ENCODE measurements at regions not wholly inside any gene's neighbourhood (a gene's known extent, or its start where the extent isn't known, plus 50 kb on each side); places are given as distances from the start of the nearest gene placed in this dataset.
A peak's percentile ranks its signal among the peaks of the same experiment; 100 is the strongest.

DNA sequence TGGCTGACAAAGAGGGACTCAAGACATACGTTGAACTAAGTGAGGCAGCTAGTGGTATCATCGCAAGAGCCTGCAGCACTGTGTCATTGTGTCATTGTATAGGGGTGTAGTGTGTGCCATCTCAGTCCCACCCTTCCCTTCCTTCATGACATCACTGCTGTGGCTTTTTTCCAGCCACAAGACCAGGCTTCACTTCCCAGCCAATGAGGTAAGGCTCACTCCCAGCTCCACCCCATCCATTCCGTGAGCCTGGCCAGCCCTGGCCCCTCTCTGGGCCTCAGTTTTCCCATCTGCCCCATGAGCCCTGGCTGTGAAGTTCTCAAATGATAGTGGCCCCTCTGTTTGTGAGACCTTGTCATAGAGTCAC is 134.3 kb upstream of the ZMIZ1 start:
- no peak for DNase-seq (ENCODE audit: low read depth)
- TF ChIP-seq CTCF (IDR thresholded peaks at IDR 0.05; ENCODE audit: low read depth, low read length, missing control alignments) = no peak
- no peak overlapping the region for H3K4me3 ChIP-seq (ENCODE audit: low read depth, low read length)
- in situ Hi-C loops (cut with HindIII; ENCODE audit: low sequenced_read_pairs) = no loop called here

DNA sequence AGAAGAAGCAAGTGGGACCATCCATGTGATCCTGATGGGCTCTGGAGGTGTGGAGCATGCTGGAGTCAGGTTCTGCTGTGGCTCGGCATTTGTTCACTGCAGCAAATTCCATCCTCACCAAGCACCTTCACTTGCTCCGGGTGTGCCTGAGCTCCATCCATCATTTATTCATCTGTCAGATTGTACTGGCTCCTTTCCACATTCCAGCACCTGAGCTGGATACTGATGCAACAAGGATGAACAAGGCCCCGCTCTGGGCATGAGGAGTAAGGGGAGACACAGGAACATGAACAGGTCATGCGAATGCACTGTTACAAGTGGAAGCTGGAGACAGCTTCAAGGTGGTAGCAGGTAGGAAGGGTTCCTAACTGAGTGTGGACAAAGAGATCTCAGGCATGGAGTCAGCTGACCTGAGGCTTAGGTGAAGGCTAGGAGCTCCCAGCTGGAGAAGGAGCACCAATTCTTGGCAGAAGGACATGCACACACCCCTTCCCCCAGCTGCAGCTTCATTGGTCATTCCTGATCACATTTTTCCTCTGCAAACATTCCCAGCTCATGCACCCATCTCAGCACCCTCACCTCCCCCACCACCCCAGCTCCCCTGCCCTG is 133.7 kb upstream of the ZMIZ1 start:
- no peak overlapping the region for H3K4me3 ChIP-seq (ENCODE audit: low read depth, low read length)
- DNase-seq (ENCODE audit: low read depth) = no peak
- in situ Hi-C loops (cut with HindIII; ENCODE audit: low sequenced_read_pairs) = no loop called here
- TF ChIP-seq CTCF (IDR thresholded peaks at IDR 0.05; ENCODE audit: low read depth, low read length, missing control alignments) = no peak

DNA sequence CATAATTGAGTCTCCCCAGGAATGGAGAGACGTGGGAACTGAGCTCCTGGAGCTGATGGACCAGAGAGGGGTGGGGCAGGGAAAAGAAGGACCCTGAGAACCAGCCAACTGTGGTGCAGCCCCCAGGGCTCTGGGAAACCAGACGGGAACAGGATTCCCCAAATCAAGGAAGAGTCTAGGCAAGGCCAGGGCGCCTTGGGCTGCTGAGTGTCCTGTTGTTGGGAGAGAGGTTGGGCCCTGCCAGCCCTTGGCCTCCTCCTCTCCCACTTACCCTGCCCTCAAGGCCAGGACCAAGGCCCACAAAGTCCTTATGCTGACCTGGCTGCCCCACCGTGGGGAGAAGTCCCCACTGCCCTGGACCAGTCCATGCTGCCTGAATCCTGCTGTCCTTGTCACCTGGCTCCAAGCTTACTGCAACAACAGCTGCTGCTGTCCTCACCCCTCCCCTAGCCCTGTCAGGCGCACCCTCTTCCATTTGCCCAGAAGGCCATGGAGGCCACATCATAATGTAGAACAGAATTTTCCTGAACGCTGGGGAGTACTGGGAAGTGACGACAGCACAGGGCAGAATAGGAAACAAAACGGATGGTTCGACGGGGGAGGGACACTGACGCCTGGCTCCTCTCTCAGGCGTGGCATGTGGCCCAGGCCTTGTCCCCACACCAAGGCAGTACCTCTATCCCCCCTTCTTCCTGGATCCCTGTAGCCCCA is 132.9 kb upstream of the ZMIZ1 start:
- no peak for DNase-seq (ENCODE audit: low read depth)
- in situ Hi-C loops (cut with HindIII; ENCODE audit: low sequenced_read_pairs) = no loop called here
- no peak for TF ChIP-seq CTCF (IDR thresholded peaks at IDR 0.05; ENCODE audit: low read depth, low read length, missing control alignments)
- no peak overlapping the region for H3K4me3 ChIP-seq (ENCODE audit: low read depth, low read length)

DNA sequence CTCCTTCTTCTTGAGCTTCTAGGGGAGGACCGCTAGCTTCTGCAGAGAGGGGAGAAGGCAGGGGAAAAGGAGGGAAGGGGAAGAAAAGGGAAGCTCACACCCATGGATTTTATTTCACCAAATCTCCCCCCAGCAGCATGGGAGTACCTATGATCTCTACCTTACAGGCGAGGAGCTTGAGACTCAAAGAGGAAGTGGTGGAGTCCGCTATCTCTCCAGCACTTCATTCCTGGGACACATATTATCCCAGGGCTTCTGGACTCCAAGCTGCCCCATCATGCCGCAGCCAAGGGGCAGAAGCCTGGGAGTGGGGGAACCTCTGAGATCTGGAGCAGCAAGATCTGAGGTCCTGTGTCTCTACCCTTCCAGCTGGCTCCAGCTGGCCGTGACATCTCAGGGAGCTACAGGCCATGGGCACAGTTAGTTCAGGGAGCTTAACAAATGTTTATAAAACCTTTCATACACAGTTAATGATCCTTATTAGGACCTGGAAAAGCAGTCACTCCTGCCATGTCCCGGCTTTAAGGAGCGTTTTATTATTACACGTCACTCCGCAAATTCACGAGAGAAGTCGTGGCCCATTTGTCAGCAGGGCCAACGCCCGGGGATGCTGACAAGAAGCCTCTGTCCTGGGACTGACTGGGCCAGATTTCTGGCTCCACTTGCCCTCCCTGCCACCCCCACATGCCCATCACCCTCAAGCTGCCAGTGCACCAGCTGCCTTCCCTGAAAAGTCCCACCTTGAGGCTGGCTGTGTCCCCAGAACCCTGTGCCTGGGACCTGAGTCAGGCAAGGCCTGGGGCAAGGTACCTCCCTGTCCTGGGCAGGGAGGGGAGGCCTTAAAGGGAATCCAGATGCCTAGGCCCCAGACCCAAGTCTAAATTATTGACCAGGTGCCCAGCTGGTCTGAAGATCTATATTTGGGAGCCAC is 132.1 kb upstream of the ZMIZ1 start:
- TF ChIP-seq CTCF (IDR thresholded peaks at IDR 0.05; ENCODE audit: low read depth, low read length, missing control alignments) = no peak
- no peak for DNase-seq (ENCODE audit: low read depth)
- H3K4me3 ChIP-seq (ENCODE audit: low read depth, low read length) = no peak overlapping the region
- in situ Hi-C loops (cut with HindIII; ENCODE audit: low sequenced_read_pairs) = no loop called here

DNA sequence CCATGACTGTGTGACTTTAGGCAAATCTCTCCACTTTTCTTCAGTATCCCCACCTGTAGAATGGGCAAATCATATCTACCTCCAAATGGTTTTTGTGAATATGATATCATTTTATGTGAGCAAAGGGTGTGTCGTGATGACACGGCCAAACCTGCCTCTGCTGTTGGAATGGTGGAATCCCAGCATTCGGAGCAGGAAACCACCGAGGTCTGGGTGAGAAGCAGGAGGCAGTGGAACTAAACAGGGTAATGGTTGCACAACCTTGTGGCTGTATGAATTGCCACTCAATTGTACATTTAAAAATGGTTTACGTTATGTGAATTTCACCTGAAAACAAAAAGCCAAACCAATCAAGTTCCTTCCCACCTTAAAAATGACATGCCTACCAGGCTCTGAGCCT is 131.4 kb upstream of the ZMIZ1 start:
- TF ChIP-seq CTCF (IDR thresholded peaks at IDR 0.05; ENCODE audit: low read depth, low read length, missing control alignments) = no peak
- no peak overlapping the region for H3K4me3 ChIP-seq (ENCODE audit: low read depth, low read length)
- in situ Hi-C loops (cut with HindIII; ENCODE audit: low sequenced_read_pairs) = no loop called here
- DNase-seq (ENCODE audit: low read depth) = no peak

GRCh38 chr10:78937800-78938694 is 130.7 kb upstream of the ZMIZ1 start:
- in situ Hi-C loops (cut with HindIII; ENCODE audit: low sequenced_read_pairs) = no loop called here
- peak; percentile 13 for TF ChIP-seq CTCF (IDR thresholded peaks at IDR 0.05; ENCODE audit: low read depth, low read length, missing control alignments)
- no peak overlapping the region for H3K4me3 ChIP-seq (ENCODE audit: low read depth, low read length)
- no peak for DNase-seq (ENCODE audit: low read depth)
